ENCODE measurements at regions not wholly inside any gene's neighbourhood (a gene's known extent, or its start where the extent isn't known, plus 50 kb on each side); places are given as distances from the start of the nearest gene placed in this dataset.
"Not testable (repeated sequence)": the region's sequence is repeated elsewhere in the genome, so short reads cannot be mapped to it uniquely, and the experiment has no call there.

- H3K36me3 ChIP-seq (replicated peaks; ENCODE audit: low read depth, low read length) = no peaks in the 10 kb centered on the region
- TF ChIP-seq CTCF (IDR thresholded peaks at IDR 0.05; ENCODE audit: low read depth, low read length) (no peak), EZH2phosphoT487 (IDR thresholded peaks at IDR 0.05; ENCODE audit: low read depth) (no peak)
- no peak overlapping the region for H3K27ac ChIP-seq (ENCODE audit: low read length)
- H3K79me2 ChIP-seq (ENCODE audit: low read length) = no peaks in the 10 kb centered on the region
- H2AFZ ChIP-seq (ENCODE audit: low read depth, low read length) = no peak overlapping the region
- no peak overlapping the region for H3K4me2 ChIP-seq (ENCODE audit: low read length)
- H3K9me3 ChIP-seq (ENCODE audit: insufficient read depth, low read length) = no peaks in the 10 kb centered on the region
- no peak overlapping the region for H3K4me3 ChIP-seq (ENCODE audit: low read length)
- no peaks in the 10 kb centered on the region for H3K27me3 ChIP-seq (ENCODE audit: low read depth, low read length)
- H4K20me1 ChIP-seq (ENCODE audit: insufficient read depth, low read length) = no peaks in the 10 kb centered on the region
- H3K4me1 ChIP-seq (ENCODE audit: low read length) = no peaks in the 10 kb centered on the region
- no peak overlapping the region for H3K9ac ChIP-seq (ENCODE audit: low read length)
Observed at GRCh38 chr5:33118761-33119415, 321.9 kb upstream of the TARS1 start.

- no peak overlapping the region for H3K9ac ChIP-seq (ENCODE audit: low read length)
- no peaks in the 10 kb centered on the region for H3K79me2 ChIP-seq (ENCODE audit: low read length)
- H3K4me2 ChIP-seq (ENCODE audit: low read length) = no peak overlapping the region
- H4K20me1 ChIP-seq (ENCODE audit: insufficient read depth, low read length) = no peaks in the 10 kb centered on the region
- H3K4me3 ChIP-seq (ENCODE audit: low read length) = no peak overlapping the region
- H3K27me3 ChIP-seq (ENCODE audit: low read depth, low read length) = no peaks in the 10 kb centered on the region
- TF ChIP-seq EZH2phosphoT487 (IDR thresholded peaks at IDR 0.05; ENCODE audit: low read depth) = no peak
- TF ChIP-seq CTCF (IDR thresholded peaks at IDR 0.05; ENCODE audit: low read depth, low read length) = no peak
- H2AFZ ChIP-seq (ENCODE audit: low read depth, low read length) = no peak overlapping the region
- no peak overlapping the region for H3K27ac ChIP-seq (ENCODE audit: low read length)
- H3K9me3 ChIP-seq (ENCODE audit: insufficient read depth, low read length) = no peaks in the 10 kb centered on the region
- no peaks in the 10 kb centered on the region for H3K36me3 ChIP-seq (replicated peaks; ENCODE audit: low read depth, low read length)
- no peaks in the 10 kb centered on the region for H3K4me1 ChIP-seq (ENCODE audit: low read length)
Observed at GRCh38 chr5:33120671-33121070, 320.1 kb upstream of the TARS1 start.

- H4K20me1 ChIP-seq (ENCODE audit: insufficient read depth, low read length) = no peaks in the 10 kb centered on the region
- H3K9me3 ChIP-seq (ENCODE audit: insufficient read depth, low read length) = no peaks in the 10 kb centered on the region
- no peak overlapping the region for H3K9ac ChIP-seq (ENCODE audit: low read length)
- no peaks in the 10 kb centered on the region for H3K79me2 ChIP-seq (ENCODE audit: low read length)
- no peaks in the 10 kb centered on the region for H3K27me3 ChIP-seq (ENCODE audit: low read depth, low read length)
- H3K36me3 ChIP-seq (replicated peaks; ENCODE audit: low read depth, low read length) = no peaks in the 10 kb centered on the region
- no peak overlapping the region for H2AFZ ChIP-seq (ENCODE audit: low read depth, low read length)
- H3K4me1 ChIP-seq (ENCODE audit: low read length) = no peaks in the 10 kb centered on the region
- no peak overlapping the region for H3K27ac ChIP-seq (ENCODE audit: low read length)
- TF ChIP-seq EZH2phosphoT487 (IDR thresholded peaks at IDR 0.05; ENCODE audit: low read depth) (no peak), CTCF (IDR thresholded peaks at IDR 0.05; ENCODE audit: low read depth, low read length) (no peak)
- H3K4me3 ChIP-seq (ENCODE audit: low read length) = no peak overlapping the region
- H3K4me2 ChIP-seq (ENCODE audit: low read length) = no peak overlapping the region
Observed at GRCh38 chr5:33129309-33129708, 311.5 kb upstream of the TARS1 start.

GRCh38 chr5:33136785-33137184 lies 304.0 kb upstream of the TARS1 start:
- H4K20me1 ChIP-seq (ENCODE audit: insufficient read depth, low read length) = no peaks in the 10 kb centered on the region
- no peaks in the 10 kb centered on the region for H3K27me3 ChIP-seq (ENCODE audit: low read depth, low read length)
- no peaks in the 10 kb centered on the region for H3K79me2 ChIP-seq (ENCODE audit: low read length)
- H2AFZ ChIP-seq (ENCODE audit: low read depth, low read length) = no peak overlapping the region
- H3K9me3 ChIP-seq (ENCODE audit: insufficient read depth, low read length) = no peaks in the 10 kb centered on the region
- no peak overlapping the region for H3K4me3 ChIP-seq (ENCODE audit: low read length)
- no peak overlapping the region for H3K9ac ChIP-seq (ENCODE audit: low read length)
- TF ChIP-seq CTCF (IDR thresholded peaks at IDR 0.05; ENCODE audit: low read depth, low read length) (no peak), EZH2phosphoT487 (IDR thresholded peaks at IDR 0.05; ENCODE audit: low read depth) (no peak)
- no peaks in the 10 kb centered on the region for H3K4me1 ChIP-seq (ENCODE audit: low read length)
- no peaks in the 10 kb centered on the region for H3K36me3 ChIP-seq (replicated peaks; ENCODE audit: low read depth, low read length)
- H3K27ac ChIP-seq (ENCODE audit: low read length) = no peak overlapping the region
- no peak overlapping the region for H3K4me2 ChIP-seq (ENCODE audit: low read length)

GRCh38 chr5:33138145-33138544 lies 302.6 kb upstream of the TARS1 start:
- H3K36me3 ChIP-seq (replicated peaks; ENCODE audit: low read depth, low read length); H3K27me3 ChIP-seq (ENCODE audit: low read depth, low read length); H4K20me1 ChIP-seq (ENCODE audit: insufficient read depth, low read length); H3K79me2 ChIP-seq (ENCODE audit: low read length); H3K4me2 ChIP-seq (ENCODE audit: low read length); H3K9ac ChIP-seq (ENCODE audit: low read length); H2AFZ ChIP-seq (ENCODE audit: low read depth, low read length); H3K9me3 ChIP-seq (ENCODE audit: insufficient read depth, low read length); H3K4me3 ChIP-seq (ENCODE audit: low read length); H3K27ac ChIP-seq (ENCODE audit: low read length); H3K4me1 ChIP-seq (ENCODE audit: low read length): not testable (repeated sequence)
